Posterior vena cava (tissue), 2 donors: ENCODE measurements at regions not wholly inside any gene's neighbourhood (a gene's known extent, or its start where the extent isn't known, plus 50 kb on each side); places are given as distances from the start of the nearest gene placed in this dataset.
"Not testable (repeated sequence)": the region's sequence is repeated elsewhere in the genome, so short reads cannot be mapped to it uniquely, and the experiment has no call there.

Source experiments
- DNase-seq: peaks from one replicate; pipeline ENCODE4 v3.0.0-alpha.2; 2020; ENCODE audit warnings: low spot score
- intact Hi-C, 2 donors: fragments of 100-400 bp; cut with DNase I; formaldehyde crosslinking; loops; one replicate each; pipeline versions ENCODE4 v1.14.1 to v1.14.2; 2022 to 2023
- donor health status: DM: yes; HTN: yes; CAD: no.
- donor health status: DM: yes; HTN: yes; CAD: no.

DNA sequence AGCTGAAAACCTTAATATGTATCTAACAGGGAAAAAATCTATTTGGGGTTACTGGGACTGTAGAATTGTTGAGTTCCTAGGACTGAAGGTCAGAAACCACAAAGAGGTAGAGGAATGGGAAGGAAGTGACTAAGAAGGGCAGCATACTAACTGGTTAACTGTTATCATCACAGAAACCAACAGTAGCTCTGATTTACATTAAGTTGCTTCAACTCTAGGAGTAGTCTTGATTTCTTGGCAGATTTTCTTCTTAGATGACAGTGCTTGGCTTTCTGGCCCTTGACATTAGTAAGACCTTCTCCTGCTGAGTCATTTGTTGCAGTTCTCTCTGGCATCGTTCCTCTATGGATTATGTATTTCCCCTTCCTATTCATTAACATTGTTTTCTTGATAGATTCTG, 116.1 kb upstream of the RASA1 start:
- intact Hi-C loops: no loop called here
- no peak for DNase-seq

- no peak for DNase-seq
- intact Hi-C loops: no loop called here
These were observed 114.8 kb upstream of the RASA1 start for GRCh38 chr5:87152886-87153285.

DNA sequence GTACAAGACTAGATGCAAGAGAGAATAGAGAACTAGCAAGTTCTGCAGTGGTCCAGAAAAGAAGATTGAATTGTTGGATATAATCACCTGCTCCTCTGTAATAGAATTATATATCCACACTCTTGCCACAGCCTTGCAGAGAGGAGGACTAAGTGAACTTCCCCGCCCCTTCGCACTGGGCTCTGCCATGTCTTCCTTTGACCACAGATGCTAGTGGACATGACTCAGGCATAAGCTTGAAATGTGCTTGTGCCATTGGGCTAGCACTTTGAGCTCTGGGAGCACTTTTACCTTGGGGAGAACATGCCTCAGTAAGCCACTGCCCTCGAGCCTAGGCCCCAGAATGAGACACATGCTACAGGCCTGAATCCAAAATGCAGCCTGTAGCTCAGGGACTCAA, 113.5 kb upstream of the RASA1 start:
- no peak for DNase-seq
- intact Hi-C loops: no loop called here

DNA sequence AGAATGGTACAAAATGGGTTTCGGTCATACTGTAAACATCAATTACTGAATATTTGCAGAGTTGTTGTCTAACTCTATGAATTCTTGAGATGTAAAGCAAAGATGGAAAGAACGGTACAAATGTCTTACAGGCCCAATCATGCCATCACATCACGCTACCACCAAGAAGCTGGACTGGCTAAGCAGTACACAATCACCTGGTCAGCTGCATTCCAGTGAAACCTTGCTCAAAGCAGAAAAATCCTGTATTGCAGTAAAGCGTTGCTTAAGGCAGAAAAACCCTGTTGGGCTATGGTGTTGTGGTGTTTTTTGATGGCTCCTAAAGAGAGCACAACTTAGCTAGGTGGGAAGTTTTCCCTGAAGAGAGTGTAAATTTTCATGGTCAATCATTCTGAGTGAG, 112.6 kb upstream of the RASA1 start:
- intact Hi-C loops: no loop called here
- no peak for DNase-seq

DNA sequence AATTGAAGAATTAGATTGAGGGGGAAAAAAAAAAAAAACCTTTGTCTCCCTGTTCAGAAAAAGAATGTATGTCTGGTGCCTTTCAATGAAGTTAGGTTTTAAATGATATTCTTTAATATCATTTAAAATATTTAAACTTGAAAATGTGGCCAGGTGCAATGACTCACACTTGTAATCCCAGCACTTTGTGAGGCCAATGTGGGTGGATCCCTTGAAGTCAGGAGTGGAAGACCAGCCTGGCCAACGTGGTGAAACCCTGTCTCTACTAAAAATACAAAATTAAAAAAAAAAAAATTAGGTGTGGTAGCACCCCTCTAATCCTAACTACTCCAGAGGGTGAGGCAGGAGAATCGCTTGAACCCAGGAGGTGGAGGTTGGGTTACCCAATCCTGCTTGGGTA, 111.1 kb upstream of the RASA1 start:
- intact Hi-C loops: no loop called here
- DNase-seq: no peak

GRCh38 chr5:87164409-87164808, 103.3 kb upstream of the RASA1 start:
- no peak for DNase-seq
- intact Hi-C loops: no loop called here

DNA sequence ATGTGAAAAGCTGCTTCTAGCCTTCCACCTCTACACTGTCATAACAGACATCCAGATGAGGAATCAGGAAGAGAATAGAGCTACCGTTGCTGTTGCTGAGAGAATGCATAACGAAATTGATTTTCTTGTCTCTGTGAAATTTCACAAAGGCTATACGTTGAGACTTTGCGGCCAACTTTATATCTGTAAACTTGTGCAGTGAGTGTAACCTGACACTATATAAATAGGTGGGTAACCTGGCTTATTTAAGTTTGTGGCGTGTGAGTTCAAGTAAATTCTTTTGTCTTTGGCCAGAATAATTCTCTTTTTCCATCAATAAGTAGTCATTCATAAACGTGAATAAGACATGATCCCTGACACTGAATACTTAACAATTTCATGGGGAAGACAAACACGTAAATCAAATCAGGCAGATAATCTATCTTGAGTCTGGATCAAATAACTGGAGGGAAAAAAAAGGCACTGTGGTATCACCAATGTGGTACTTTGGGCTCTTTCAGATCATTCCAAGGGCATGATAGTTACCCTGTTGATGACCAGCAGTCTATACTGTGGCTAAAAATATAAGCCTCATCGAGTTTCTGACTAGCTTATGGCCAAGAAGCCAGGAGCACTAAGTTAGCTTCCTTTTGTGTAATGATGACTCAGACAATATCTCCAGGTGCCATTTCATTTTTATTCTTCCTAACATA, 98.2 kb upstream of the RASA1 start:
- intact Hi-C loops: no loop called here

DNA sequence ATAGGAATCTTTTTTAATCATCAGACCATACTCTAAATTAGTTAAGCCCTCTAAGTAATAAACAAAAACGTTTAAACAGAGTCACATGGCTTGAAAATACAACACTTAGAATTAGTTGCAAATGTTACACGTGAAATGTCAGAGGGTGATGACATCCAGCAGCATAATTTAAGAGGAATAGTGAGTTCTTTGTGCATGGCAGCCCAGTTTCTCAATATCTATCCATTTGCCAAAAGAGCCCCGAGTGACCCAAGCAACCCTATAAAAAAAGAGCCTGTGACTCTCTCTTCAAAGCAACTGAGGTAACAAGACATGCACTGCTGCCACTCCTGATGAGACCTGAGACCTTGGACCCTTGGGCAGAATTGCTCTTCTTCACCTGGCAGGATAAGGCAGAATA, 96.9 kb upstream of the RASA1 start:
- DNase-seq: no peak
- intact Hi-C loops: no loop called here

More for the DNA sequence above, 98.2 kb upstream of the RASA1 start:
- DNase-seq: no peak

- intact Hi-C loops: no loop called here
- DNase-seq: no peak
These were observed 85.0 kb upstream of the RASA1 start for GRCh38 chr5:87182649-87183048.

DNA sequence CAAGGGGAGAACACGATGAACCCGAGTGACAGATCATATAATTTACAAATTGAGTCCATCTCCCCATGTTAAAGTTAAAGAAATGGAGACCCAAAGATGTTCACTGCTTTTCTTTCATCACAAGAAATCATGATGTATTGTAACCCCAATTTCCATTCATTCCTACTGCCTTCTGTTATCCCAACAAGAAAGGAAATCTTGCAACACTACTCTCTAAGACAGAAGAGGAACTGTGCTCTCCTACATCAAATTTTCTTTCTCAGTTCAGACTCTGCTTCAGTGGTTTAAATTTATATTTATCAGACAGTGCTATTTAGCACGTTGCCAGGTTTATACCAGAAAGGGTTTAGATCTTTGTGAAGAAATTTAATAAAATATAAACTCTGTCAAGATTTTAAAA, 83.8 kb upstream of the RASA1 start:
- intact Hi-C loops: no loop called here
- no peak for DNase-seq

DNA sequence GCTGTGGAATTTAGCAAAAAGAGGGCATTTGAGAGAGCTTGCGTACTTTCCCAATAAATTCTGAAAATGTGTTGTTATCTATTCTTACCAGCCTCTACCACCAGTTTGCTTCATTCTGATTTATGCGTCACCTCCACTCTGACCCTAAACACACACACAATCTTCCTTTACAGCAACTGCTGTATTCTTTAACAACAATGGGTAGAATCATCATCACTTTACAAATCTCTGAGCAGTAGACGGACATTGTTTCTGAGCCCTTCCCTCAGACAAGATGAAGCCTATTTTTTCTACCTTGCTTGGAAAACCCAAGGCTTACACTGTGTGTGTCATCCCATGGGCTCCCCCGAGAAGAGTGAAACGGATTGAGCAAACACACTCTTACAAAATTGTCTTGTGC, 83.1 kb upstream of the RASA1 start:
- no peak for DNase-seq
- intact Hi-C loops: no loop called here

- no peak for DNase-seq
- intact Hi-C loops: no loop called here
These were observed 81.8 kb upstream of the RASA1 start for GRCh38 chr5:87185838-87186237.

- no peak for DNase-seq
- intact Hi-C loops: no loop called here
These were observed 79.3 kb upstream of the RASA1 start for GRCh38 chr5:87188391-87188790.

- intact Hi-C loops: no loop called here
- no peak for DNase-seq
These were observed 77.6 kb upstream of the RASA1 start for GRCh38 chr5:87190041-87190440.

DNA sequence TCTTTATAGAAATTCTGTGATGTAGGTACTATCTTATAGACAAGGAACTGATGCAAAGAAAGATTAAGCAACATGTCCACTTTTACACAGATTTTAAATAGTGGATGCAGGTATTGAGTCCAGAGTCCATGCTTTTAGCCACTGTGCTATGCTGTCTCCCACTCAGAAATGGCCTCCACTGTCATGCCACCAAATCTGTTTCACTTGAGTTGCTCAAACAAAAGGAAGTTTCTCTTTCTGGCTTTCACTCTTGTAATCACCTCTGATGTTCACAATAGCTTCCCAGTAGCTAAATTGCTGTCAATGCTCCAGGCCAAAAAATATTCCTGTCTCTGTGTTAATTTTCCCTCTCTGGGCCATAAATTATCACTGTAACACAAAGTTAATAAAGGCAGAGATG, 77.0 kb upstream of the RASA1 start:
- DNase-seq: no peak
- intact Hi-C loops: no loop called here

DNA sequence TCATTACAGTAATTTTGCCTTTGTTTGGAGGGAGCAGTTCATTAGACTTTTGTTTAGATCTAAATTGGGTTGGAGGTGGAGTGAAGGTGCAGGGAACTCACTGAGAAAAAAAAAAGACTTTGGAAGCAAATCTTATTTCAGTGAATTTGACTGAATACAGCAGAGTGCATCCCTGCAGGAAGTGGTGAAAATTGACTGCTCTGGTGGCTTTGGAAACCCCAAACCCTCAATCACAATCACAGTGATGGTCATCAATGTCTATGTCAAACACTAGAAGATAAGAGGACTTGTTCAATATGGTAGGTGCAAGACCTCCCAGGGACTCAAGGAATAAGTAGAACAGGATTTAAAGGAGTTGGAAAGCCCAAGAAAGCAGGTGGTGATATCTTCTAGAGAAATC, 76.0 kb upstream of the RASA1 start:
- DNase-seq: no peak
- intact Hi-C loops: no loop called here

DNA sequence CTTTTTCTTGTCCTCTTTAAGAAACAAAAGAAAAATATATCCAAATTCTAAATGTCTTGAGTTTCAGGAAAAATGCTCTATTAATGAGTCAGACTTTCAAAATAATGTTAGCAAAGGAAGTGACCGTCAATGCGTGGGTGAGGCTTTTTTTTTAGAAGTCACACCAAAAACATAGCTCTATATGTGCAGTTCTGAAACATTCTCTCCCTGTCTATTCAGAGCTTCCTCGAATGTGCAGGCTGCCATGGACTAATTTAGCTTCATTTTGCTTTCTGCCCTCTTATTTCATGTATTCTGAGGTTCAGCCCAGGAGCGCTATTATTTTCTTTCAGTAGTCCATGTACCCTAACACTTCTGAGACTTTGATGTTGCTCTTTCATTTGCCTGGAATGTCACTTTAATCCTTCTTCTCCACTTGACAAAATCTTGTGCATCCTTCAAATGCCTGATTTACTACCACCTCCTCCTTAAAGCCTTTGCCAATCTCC, 72.5 kb upstream of the RASA1 start:
- no peak for DNase-seq
- intact Hi-C loops: no loop called here

GRCh38 chr5:87195616-87196015, 72.1 kb upstream of the RASA1 start:
- DNase-seq: no peak
- intact Hi-C loops: no loop called here

DNA sequence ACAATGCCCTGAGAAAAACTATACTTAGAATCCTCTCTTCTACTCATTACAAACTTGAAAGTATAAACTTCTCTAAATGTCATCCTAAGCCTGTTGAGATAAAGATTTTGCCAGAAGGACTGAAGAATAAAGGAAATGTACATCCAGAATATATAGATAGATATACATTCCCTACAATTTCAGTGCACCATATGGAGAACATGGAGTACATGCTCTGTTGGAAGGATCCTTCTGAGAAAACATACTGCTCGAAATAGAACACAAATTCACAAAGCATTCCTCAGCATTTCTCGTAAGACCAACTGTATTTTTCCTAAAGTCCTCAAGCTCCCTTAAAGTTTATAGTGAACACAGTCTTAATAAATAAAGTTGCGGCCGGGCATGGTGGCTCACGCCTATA, 69.7 kb upstream of the RASA1 start:
- intact Hi-C loops: no loop called here
- DNase-seq: no peak

GRCh38 chr5:87199246-87199645, 68.4 kb upstream of the RASA1 start:
- intact Hi-C loops, DNase-seq: not testable (repeated sequence)

GRCh38 chr5:87199704-87200103, 68.0 kb upstream of the RASA1 start:
- DNase-seq, intact Hi-C loops: not testable (repeated sequence)

DNA sequence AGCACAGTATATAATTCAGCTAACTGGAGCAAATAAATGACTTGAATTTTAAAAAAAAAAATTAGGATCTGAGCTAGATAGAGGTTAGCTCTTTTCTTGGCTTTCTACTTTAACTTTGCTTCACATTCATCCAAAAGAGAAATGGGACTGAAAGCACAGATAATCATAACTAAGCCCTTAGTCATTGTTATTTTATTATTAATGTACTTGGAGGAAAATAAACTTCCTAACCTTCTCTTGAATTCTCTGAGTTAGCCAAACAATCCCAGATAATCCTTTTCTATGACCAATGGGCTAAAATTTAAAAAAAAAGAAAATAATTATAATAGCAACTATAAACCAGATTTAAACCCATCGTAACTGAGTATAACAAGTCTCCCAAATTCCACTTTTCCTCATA, 57.6 kb upstream of the RASA1 start:
- intact Hi-C loops: no loop called here
- DNase-seq: no peak
